H1 (cell line): ENCODE measurements at regions not wholly inside any gene's neighbourhood (a gene's known extent, or its start where the extent isn't known, plus 50 kb on each side); places are given as distances from the start of the nearest gene placed in this dataset.

Source experiments
- CTCF ChIA-PET: fragments of 300-600 bp; sonication (Branson Sonifier 250); formaldehyde crosslinking; loops from one replicate; lab custom pipeline; 2021; ENCODE audit not compliant: partially characterized antibody; lab: Charles Lee
- POLR2A ChIA-PET: fragments of 300-600 bp; sonication (Branson Sonifier 250); formaldehyde crosslinking; loops from one replicate; lab custom pipeline; 2021; ENCODE audit warnings: inconsistent platforms; ENCODE audit not compliant: partially characterized antibody; lab: Charles Lee
- DNase-seq, 2 experiments: peaks; one replicate each; pipeline versions ENCODE4 v3.0.0 to v3.0.0-alpha.2; 2010 to 2022; ENCODE audit warnings: low spot score in 2 of 2, low read depth in 1 of 2, mixed read lengths in 1 of 2
- FAIRE-seq: peaks from 2 replicates; lab custom pipeline; 2011; peaks lifted over from hg19 to GRCh38; lab: Jason Lieb, UNC
- H2AFZ ChIP-seq: 2 replicates; pipeline ENCODE4 v1.8.1; 2012; ENCODE audit warnings: low read length, inconsistent platforms
- H2AK5ac ChIP-seq: 2 replicates; pipeline ENCODE4 v1.6.1; 2013; ENCODE audit warnings: low read depth, low read length
- H2BK120ac ChIP-seq: replicated peaks from 2 replicates; pipeline ENCODE3; 2013; ENCODE audit warnings: low read depth, low read length, inconsistent platforms
- H2BK12ac ChIP-seq: 2 replicates; pipeline ENCODE4 v1.6.1; 2013; ENCODE audit warnings: low read depth, low read length
- H2BK15ac ChIP-seq: 2 replicates; pipeline ENCODE4 v1.6.1; 2013; ENCODE audit warnings: low read length
- H2BK20ac ChIP-seq: 2 replicates; pipeline ENCODE4 v1.6.1; 2013; ENCODE audit warnings: low read length
- H2BK5ac ChIP-seq: 2 replicates; pipeline ENCODE4 v1.6.1; 2013; ENCODE audit warnings: low read depth, low read length
- H3K14ac ChIP-seq: 2 replicates; pipeline ENCODE4 v1.6.1; 2013; ENCODE audit warnings: inconsistent platforms; ENCODE audit not compliant: insufficient read length
- H3K18ac ChIP-seq: 2 replicates; pipeline ENCODE4 v1.6.1; 2013; ENCODE audit warnings: low read length; ENCODE audit errors: extremely low read depth
- H3K23ac ChIP-seq: 2 replicates; pipeline ENCODE4 v1.6.1; 2013; ENCODE audit warnings: inconsistent platforms; ENCODE audit not compliant: insufficient read length
- H3K23me2 ChIP-seq: 2 replicates; pipeline ENCODE4 v1.6.1; 2013; ENCODE audit warnings: low read depth, low read length
- H3K27ac ChIP-seq: 2 replicates; pipeline ENCODE4 v1.6.1; 2011; ENCODE audit warnings: low read depth, low read length, inconsistent platforms
- H3K27me3 ChIP-seq, 4 experiments: replicated peaks in 1 of 4; 1 replicate in 1 of 4; 2 replicates in 3 of 4; pipeline versions ENCODE4 v1.6.1 to v1.8.1; 2011 to 2013; ENCODE audit warnings: low read length in 3 of 4, mild to moderate bottlenecking in 3 of 4, inconsistent platforms in 2 of 4, mixed read lengths in 2 of 4, moderate library complexity in 1 of 4; ENCODE audit not compliant: control insufficient read depth in 3 of 4, insufficient read depth in 3 of 4; ENCODE audit errors: extremely low read depth in 1 of 4
- H3K36me3 ChIP-seq, 4 experiments: 2 replicates each; pipeline versions ENCODE4 v1.6.1 to v1.8.1; 2011 to 2013; ENCODE audit warnings: mild to moderate bottlenecking in 4 of 4, low read length in 3 of 4, moderate library complexity in 2 of 4, control low read depth in 1 of 4, inconsistent platforms in 1 of 4; ENCODE audit not compliant: insufficient read depth in 4 of 4, control insufficient read depth in 2 of 4
- H3K4ac ChIP-seq: replicated peaks from 2 replicates; pipeline ENCODE3; 2013; ENCODE audit warnings: low read length, low read depth, mixed read lengths, inconsistent platforms; ENCODE audit not compliant: insufficient read length
- H3K4me1 ChIP-seq, 4 experiments: replicated peaks in 1 of 4; 1 replicate in 1 of 4; 2 replicates in 3 of 4; pipeline versions ENCODE4 v1.6.1 to v1.8.1; 2011 to 2013; ENCODE audit warnings: low read length in 3 of 4, inconsistent platforms in 2 of 4, mixed read lengths in 1 of 4; ENCODE audit not compliant: insufficient read depth in 4 of 4, control insufficient read depth in 3 of 4
- H3K4me2 ChIP-seq, 2 experiments: 2 replicates each; pipeline versions ENCODE4 v1.6.1 to v1.8.1; 2011 to 2013; ENCODE audit warnings: low read depth in 2 of 2, low read length in 2 of 2, control low read depth in 1 of 2, inconsistent platforms in 1 of 2, mild to moderate bottlenecking in 1 of 2; ENCODE audit not compliant: insufficient read depth in 1 of 2
- H3K4me3 ChIP-seq, 4 experiments: fragments of 200-600, 300-600 bp in 1 of 4; sonication (generic), shearing (Covaris generic), sonication (Bioruptor Twin) in 1 of 4; 2 replicates each; pipeline versions ENCODE4 v1.5.1 to v1.8.1; 2011 to 2016; ENCODE audit warnings: low read length in 4 of 4, low read depth in 3 of 4, control low read depth in 2 of 4, inconsistent platforms in 2 of 4, mild to moderate bottlenecking in 2 of 4, mixed read lengths in 1 of 4, moderate library complexity in 1 of 4; ENCODE audit not compliant: insufficient read depth in 2 of 4; ENCODE audit errors: extremely low read depth in 1 of 4
- H3K56ac ChIP-seq: replicated peaks from 2 replicates; pipeline ENCODE3; 2013; ENCODE audit warnings: low read depth, mild to moderate bottlenecking, mixed read lengths, low read length, inconsistent platforms; ENCODE audit not compliant: insufficient read length
- H3K79me1 ChIP-seq: 2 replicates; pipeline ENCODE4 v1.6.1; 2013; ENCODE audit warnings: low read depth, low read length, control low read depth
- H3K79me2 ChIP-seq, 2 experiments: 2 replicates each; pipeline versions ENCODE4 v1.6.1 to v1.8.1; 2012 to 2013; ENCODE audit warnings: low read length in 2 of 2, mild to moderate bottlenecking in 2 of 2, inconsistent platforms in 1 of 2; ENCODE audit not compliant: insufficient read depth in 2 of 2, control insufficient read depth in 1 of 2
- H3K9ac ChIP-seq, 4 experiments: replicated peaks in 1 of 4; 1 replicate in 1 of 4; 2 replicates in 3 of 4; pipeline versions ENCODE4 v1.6.1 to v1.8.1; 2011 to 2013; ENCODE audit warnings: low read depth in 3 of 4, low read length in 3 of 4, control low read depth in 2 of 4, mild to moderate bottlenecking in 2 of 4, moderate library complexity in 2 of 4, inconsistent platforms in 1 of 4; ENCODE audit errors: extremely low read depth in 1 of 4
- H3K9me3 ChIP-seq, 2 experiments: 2 replicates each; pipeline versions ENCODE4 v1.6.1 to v1.8.1; 2012 to 2013; ENCODE audit warnings: mild to moderate bottlenecking in 2 of 2, moderate library complexity in 2 of 2, control low read depth in 1 of 2, inconsistent platforms in 1 of 2, low read depth in 1 of 2, low read length in 1 of 2, mixed read lengths in 1 of 2; ENCODE audit not compliant: insufficient read depth in 2 of 2
- H4K20me1 ChIP-seq, 2 experiments: replicated peaks in 1 of 2; 2 replicates each; pipeline versions ENCODE3 to v1.8.1; 2011 to 2013; ENCODE audit warnings: inconsistent platforms in 2 of 2, low read length in 2 of 2, mild to moderate bottlenecking in 1 of 2; ENCODE audit not compliant: insufficient read depth in 2 of 2, control insufficient read depth in 1 of 2
- H4K5ac ChIP-seq: 2 replicates; pipeline ENCODE4 v1.6.1; 2013; ENCODE audit warnings: low read length, low read depth, mixed read lengths, inconsistent platforms; ENCODE audit not compliant: insufficient read length
- H4K8ac ChIP-seq: 2 replicates; pipeline ENCODE4 v1.8.0; 2013; ENCODE audit warnings: mild to moderate bottlenecking, moderate library complexity, low read length, inconsistent platforms; ENCODE audit not compliant: insufficient read depth; ENCODE audit errors: extremely low read depth
- H4K91ac ChIP-seq: replicated peaks from 2 replicates; pipeline ENCODE3; 2013; ENCODE audit warnings: low read length, mixed read lengths, inconsistent platforms; ENCODE audit not compliant: insufficient read length
- CTCF ChIP-seq, 3 experiments: IDR thresholded peaks; 1 replicate in 2 of 3; 2 replicates in 1 of 3; pipeline versions ENCODE4 v1.5.1 to v1.6.1; 2011; ENCODE audit warnings: low read length in 3 of 3, mild to moderate bottlenecking in 3 of 3, inconsistent platforms in 2 of 3, low read depth in 1 of 3, moderate library complexity in 1 of 3; ENCODE audit not compliant: insufficient read depth in 1 of 3; ENCODE audit errors: control extremely low read depth in 1 of 3
- WGBS, 2 experiments: shearing (Covaris generic) in 1 of 2; methylation state at CpG; one replicate each; pipeline versions ENCODE4 v1.1.6 to v1.1.7; 2013 to 2015; ENCODE audit warnings: low lambda C conversion rate in 2 of 2, mixed read lengths in 2 of 2, inconsistent platforms in 1 of 2, low coverage in 1 of 2, missing lambda C conversion rate in 1 of 2; ENCODE audit not compliant: insufficient replicate concordance in 2 of 2, insufficient coverage in 1 of 2, insufficient read length in 1 of 2; ENCODE audit errors: extremely low coverage in 1 of 2, missing lambda C conversion rate in 1 of 2; 5-methylcytosine and 5-hydroxymethylcytosine counted together

GRCh38 chr1:30418061-30418938 lies 305.1 kb downstream of the MATN1 start:
- 86% methylated on average over 10 of the region's 10 CpGs; no CpG with 5 or more reads in 1 of the 2 experiments for WGBS, 2 experiments
- no peaks in the 10 kb centered on the region for H4K20me1 ChIP-seq
- H2AFZ ChIP-seq = no peak overlapping the region
- H2BK12ac ChIP-seq = no peak overlapping the region
- no peak overlapping the region for H3K56ac ChIP-seq
- FAIRE-seq = no peak
- H3K4ac ChIP-seq = no peak overlapping the region
- H3K27ac ChIP-seq = no peak overlapping the region
- H3K4me3 ChIP-seq = no peak overlapping the region
- H2AK5ac ChIP-seq = no peak overlapping the region
- no peak overlapping the region for H3K9ac ChIP-seq
- H3K9me3 ChIP-seq = no peaks in the 10 kb centered on the region
- no peak overlapping the region for H2BK5ac ChIP-seq
- H2BK20ac ChIP-seq = no peak overlapping the region
- no peaks in the 10 kb centered on the region; a peak in 1 of 7 replicates for H3K27me3 ChIP-seq
- no peaks in the 10 kb centered on the region for H3K36me3 ChIP-seq
- H3K79me2 ChIP-seq = no peaks in the 10 kb centered on the region
- no peak overlapping the region for H3K4me2 ChIP-seq
- no peak overlapping the region for H4K5ac ChIP-seq
- ChIA-PET CTCF (interaction anchor here (1.0 to 1.8 kb wide), 6 partner anchors 9 to 384 kb away, joined by 3 to 5 read pairs (median 4); no protein-coding TSS in a partner anchor), POLR2A (no interaction called here)
- no peak overlapping the region for H2BK15ac ChIP-seq
- DNase-seq = peak in 1 of 2 experiments; percentile 28
- H3K18ac ChIP-seq = no peak overlapping the region; the same call in 1 of the 2 replicates
- no peak overlapping the region for H3K23ac ChIP-seq
- H2BK120ac ChIP-seq = no peak overlapping the region
- H4K8ac ChIP-seq = no peak overlapping the region
- H3K79me1 ChIP-seq = no peaks in the 10 kb centered on the region
- H3K23me2 ChIP-seq = no peaks in the 10 kb centered on the region
- H3K14ac ChIP-seq = no peak overlapping the region
- no peak overlapping the region for H4K91ac ChIP-seq
- H3K4me1 ChIP-seq = peaks cover 0 to 3% (median 0%) of the 10 kb centered on the region in 4 experiments; a peak in 1 of 7 replicates
- TF ChIP-seq CTCF (IDR thresholded peaks at IDR 0.05; ENCODE audit: control extremely low read depth in 1 of 3, insufficient read depth in 1 of 3, low read depth in 1 of 3, low read length in 3 of 3) = no peak
